ENCODE measurements at regions not wholly inside any gene's neighbourhood (a gene's known extent, or its start where the extent isn't known, plus 50 kb on each side); places are given as distances from the start of the nearest gene placed in this dataset.

DNA sequence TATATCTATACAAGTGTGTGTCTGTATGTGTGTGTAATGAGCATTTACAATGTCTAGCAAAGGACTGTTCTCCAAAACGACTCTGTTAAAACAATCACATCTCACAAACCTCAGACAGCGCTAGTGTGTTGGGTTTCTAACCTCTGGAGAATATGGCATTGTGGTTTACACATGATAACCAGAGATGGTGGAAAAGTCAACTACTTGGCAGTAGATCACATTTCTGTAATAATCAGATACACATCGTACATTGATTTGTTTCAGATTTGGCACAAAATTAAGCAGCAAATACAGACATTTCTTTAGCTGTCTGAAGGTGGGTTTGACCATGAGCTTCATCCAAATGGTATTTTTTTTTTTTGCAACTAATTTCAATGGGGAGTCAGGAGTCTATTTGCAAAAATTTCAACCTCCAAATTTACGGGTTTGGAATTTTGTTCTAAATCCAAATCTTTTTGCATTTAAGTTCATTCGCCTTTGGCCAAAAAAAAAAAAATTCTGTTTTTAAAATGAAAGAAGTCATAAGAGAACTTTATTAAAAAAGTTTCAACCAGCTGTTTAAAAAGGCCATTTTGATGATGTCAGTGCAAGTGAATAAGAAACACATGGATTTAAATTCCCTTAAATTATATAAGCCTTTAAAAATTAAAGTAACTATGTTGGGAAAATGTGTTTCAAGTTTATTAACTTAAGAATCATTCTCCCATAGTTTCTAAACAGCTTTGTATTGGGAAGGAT is 127.8 kb downstream of the TMEM26 start:
- no peaks in the 10 kb centered on the region for H3K4me1 ChIP-seq (ENCODE audit: insufficient read depth, low read length)
- H4K20me1 ChIP-seq (ENCODE audit: insufficient read depth, low read length) = no peaks in the 10 kb centered on the region
- no peak overlapping the region for H3K4me3 ChIP-seq (ENCODE audit: insufficient read depth, low read length)
- H3K4me2 ChIP-seq (ENCODE audit: insufficient read depth, low read length) = no peak overlapping the region
- no peaks in the 10 kb centered on the region for H3K9me3 ChIP-seq (ENCODE audit: low read depth, low read length)
- no peak overlapping the region for H2AFZ ChIP-seq (ENCODE audit: low read length)
- H3K27me3 ChIP-seq (ENCODE audit: insufficient read depth, low read length) = no peaks in the 10 kb centered on the region
- no peak for DNase-seq (ENCODE audit: insufficient read length, low spot score, missing footprints)
- no peaks in the 10 kb centered on the region for H3K36me3 ChIP-seq (ENCODE audit: insufficient read depth, low read length)
- no peak for TF ChIP-seq CTCF (IDR thresholded peaks at IDR 0.05; ENCODE audit: extremely low read depth, low read depth, low read length)
- H3K79me2 ChIP-seq (ENCODE audit: insufficient read depth, low read length) = no peaks in the 10 kb centered on the region
- H3K27ac ChIP-seq (ENCODE audit: low read depth, low read length) = no peak overlapping the region

- Histone ChIP-seq H3K9me3 (ENCODE audit: low read depth, low read length) (no peaks in the 10 kb centered on the region), H3K27me3 (ENCODE audit: insufficient read depth, low read length) (no peaks in the 10 kb centered on the region), H3K79me2 (ENCODE audit: insufficient read depth, low read length) (no peaks in the 10 kb centered on the region), H3K36me3 (ENCODE audit: insufficient read depth, low read length) (no peaks in the 10 kb centered on the region), H3K4me1 (ENCODE audit: insufficient read depth, low read length) (no peaks in the 10 kb centered on the region), H2AFZ (ENCODE audit: low read length) (no peak overlapping the region), H3K4me2 (ENCODE audit: insufficient read depth, low read length) (no peak overlapping the region), H3K27ac (ENCODE audit: low read depth, low read length) (no peak overlapping the region), H3K4me3 (ENCODE audit: insufficient read depth, low read length) (no peak overlapping the region), H4K20me1 (ENCODE audit: insufficient read depth, low read length) (no peaks in the 10 kb centered on the region)
- no peak for TF ChIP-seq CTCF (IDR thresholded peaks at IDR 0.05; ENCODE audit: extremely low read depth, low read depth, low read length)
- DNase-seq (ENCODE audit: insufficient read length, low spot score, missing footprints) = no peak
Measured at GRCh38 chr10:61323726-61324125, 129.5 kb downstream of the TMEM26 start.

GRCh38 chr10:61321041-61321857 is 131.9 kb downstream of the TMEM26 start:
- no peak overlapping the region for H3K27ac ChIP-seq (ENCODE audit: low read depth, low read length)
- H4K20me1 ChIP-seq (ENCODE audit: insufficient read depth, low read length) = no peaks in the 10 kb centered on the region
- no peaks in the 10 kb centered on the region for H3K4me1 ChIP-seq (ENCODE audit: insufficient read depth, low read length)
- H2AFZ ChIP-seq (ENCODE audit: low read length) = no peak overlapping the region
- H3K4me2 ChIP-seq (ENCODE audit: insufficient read depth, low read length) = no peak overlapping the region
- TF ChIP-seq CTCF (IDR thresholded peaks at IDR 0.05; ENCODE audit: extremely low read depth, low read depth, low read length) = no peak
- H3K79me2 ChIP-seq (ENCODE audit: insufficient read depth, low read length) = no peaks in the 10 kb centered on the region
- no peak for DNase-seq (ENCODE audit: insufficient read length, low spot score, missing footprints)
- H3K9me3 ChIP-seq (ENCODE audit: low read depth, low read length) = no peaks in the 10 kb centered on the region
- H3K36me3 ChIP-seq (ENCODE audit: insufficient read depth, low read length) = no peaks in the 10 kb centered on the region
- no peak overlapping the region for H3K4me3 ChIP-seq (ENCODE audit: insufficient read depth, low read length)
- no peaks in the 10 kb centered on the region for H3K27me3 ChIP-seq (ENCODE audit: insufficient read depth, low read length)

GRCh38 chr10:61320257-61320587 is 133.0 kb downstream of the TMEM26 start:
- Histone ChIP-seq H3K27me3 (ENCODE audit: insufficient read depth, low read length) (no peaks in the 10 kb centered on the region), H2AFZ (ENCODE audit: low read length) (no peak overlapping the region), H3K4me3 (ENCODE audit: insufficient read depth, low read length) (no peak overlapping the region), H3K27ac (ENCODE audit: low read depth, low read length) (no peak overlapping the region), H3K4me1 (ENCODE audit: insufficient read depth, low read length) (no peaks in the 10 kb centered on the region), H3K4me2 (ENCODE audit: insufficient read depth, low read length) (no peak overlapping the region), H3K9me3 (ENCODE audit: low read depth, low read length) (no peaks in the 10 kb centered on the region), H4K20me1 (ENCODE audit: insufficient read depth, low read length) (no peaks in the 10 kb centered on the region), H3K79me2 (ENCODE audit: insufficient read depth, low read length) (no peaks in the 10 kb centered on the region), H3K36me3 (ENCODE audit: insufficient read depth, low read length) (no peaks in the 10 kb centered on the region)
- no peak for TF ChIP-seq CTCF (IDR thresholded peaks at IDR 0.05; ENCODE audit: extremely low read depth, low read depth, low read length)
- DNase-seq (ENCODE audit: insufficient read length, low spot score, missing footprints) = no peak

All from osteoblast (primary cell).